ENCODE measurements at regions not wholly inside any gene's neighbourhood (a gene's known extent, or its start where the extent isn't known, plus 50 kb on each side); places are given as distances from the start of the nearest gene placed in this dataset.

- FAIRE-seq = no peak
Observed at GRCh38 chr13:82747291-82747690, 1135.0 kb downstream of the SLITRK1 start.

DNA sequence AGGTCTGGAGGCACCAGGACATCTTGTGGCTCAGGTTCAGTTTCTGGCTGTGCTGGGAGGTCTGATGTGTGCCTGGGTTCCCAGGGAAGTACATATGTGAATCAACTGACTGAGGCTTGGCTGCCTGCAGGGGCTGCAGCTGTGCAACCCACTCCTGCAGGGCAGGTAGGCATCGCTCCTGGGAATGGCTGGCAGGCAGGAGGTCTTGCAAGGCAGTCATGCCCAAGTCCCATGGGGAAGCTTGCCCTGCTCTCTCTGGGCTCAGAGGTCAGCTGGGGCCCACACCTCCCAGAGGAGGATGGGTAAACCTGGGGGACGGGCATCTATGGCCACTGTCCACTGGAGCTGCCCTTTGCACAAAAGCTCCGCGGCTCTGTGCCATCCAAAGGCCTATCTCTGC lies 1141.8 kb downstream of the SLITRK1 start:
- H3K4me3 ChIP-seq = no peak overlapping the region
- no peak overlapping the region for H3K27ac ChIP-seq
- H3K27me3 ChIP-seq = no peaks in the 10 kb centered on the region
- no peaks in the 10 kb centered on the region for H3K36me3 ChIP-seq
- WGBS, 2 donors = 79 to 84% methylated on average over 4 of the region's 4 CpGs
- intact Hi-C loops (cut with DNase I) = no loop called here
- DNase-seq = peak in 2 of 6 donors; percentile 30 to 47
- H3K9me3 ChIP-seq = no peaks in the 10 kb centered on the region
- TF ChIP-seq, protein P1, sequence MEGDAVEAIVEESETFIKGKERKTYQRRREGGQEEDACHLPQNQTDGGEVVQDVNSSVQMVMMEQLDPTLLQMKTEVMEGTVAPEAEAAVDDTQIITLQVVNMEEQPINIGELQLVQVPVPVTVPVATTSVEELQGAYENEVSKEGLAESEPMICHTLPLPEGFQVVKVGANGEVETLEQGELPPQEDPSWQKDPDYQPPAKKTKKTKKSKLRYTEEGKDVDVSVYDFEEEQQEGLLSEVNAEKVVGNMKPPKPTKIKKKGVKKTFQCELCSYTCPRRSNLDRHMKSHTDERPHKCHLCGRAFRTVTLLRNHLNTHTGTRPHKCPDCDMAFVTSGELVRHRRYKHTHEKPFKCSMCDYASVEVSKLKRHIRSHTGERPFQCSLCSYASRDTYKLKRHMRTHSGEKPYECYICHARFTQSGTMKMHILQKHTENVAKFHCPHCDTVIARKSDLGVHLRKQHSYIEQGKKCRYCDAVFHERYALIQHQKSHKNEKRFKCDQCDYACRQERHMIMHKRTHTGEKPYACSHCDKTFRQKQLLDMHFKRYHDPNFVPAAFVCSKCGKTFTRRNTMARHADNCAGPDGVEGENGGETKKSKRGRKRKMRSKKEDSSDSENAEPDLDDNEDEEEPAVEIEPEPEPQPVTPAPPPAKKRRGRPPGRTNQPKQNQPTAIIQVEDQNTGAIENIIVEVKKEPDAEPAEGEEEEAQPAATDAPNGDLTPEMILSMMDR (IDR thresholded peaks at IDR 0.05) = no peak
- no peaks in the 10 kb centered on the region for H3K4me1 ChIP-seq
- no peak for FAIRE-seq
- no peak for ATAC-seq

More at GRCh38 chr13:82747291-82747690, 1135.0 kb downstream of the SLITRK1 start:
- no peaks in the 10 kb centered on the region for H3K9me3 ChIP-seq
- intact Hi-C loops (cut with DNase I) = no loop called here
- DNase-seq (no peak), ATAC-seq (no peak)
- no peaks in the 10 kb centered on the region for H3K4me1 ChIP-seq
- H3K4me3 ChIP-seq = no peak overlapping the region
- TF ChIP-seq, protein P1 (IDR thresholded peaks at IDR 0.05) = no peak
- 17 to 24% methylated on average over 1 of the region's 1 CpG for WGBS, 2 donors
- H3K27me3 ChIP-seq = no peaks in the 10 kb centered on the region
- no peak overlapping the region for H3K27ac ChIP-seq
- no peaks in the 10 kb centered on the region for H3K36me3 ChIP-seq

DNA sequence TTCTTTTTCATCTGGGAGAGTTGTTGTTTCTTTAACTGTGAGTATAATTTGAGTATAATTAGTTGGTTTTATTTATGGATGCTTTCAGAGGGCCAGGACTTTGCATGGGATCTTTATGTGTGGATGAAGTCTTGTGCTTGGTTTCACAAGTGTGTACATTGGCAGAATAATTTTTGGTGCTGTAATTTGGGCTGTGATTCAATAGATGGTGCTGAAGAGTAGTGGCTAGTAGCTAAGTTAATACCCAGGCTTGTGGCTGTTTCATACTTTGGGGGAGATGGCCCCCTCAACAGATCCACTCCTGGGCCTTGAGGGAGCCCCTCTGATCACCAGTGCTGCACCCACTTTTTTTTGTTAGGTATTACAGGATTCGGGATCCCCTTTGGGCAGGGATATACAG lies 1142.4 kb downstream of the SLITRK1 start:
- ATAC-seq = no peak
- H3K4me1 ChIP-seq = no peaks in the 10 kb centered on the region
- DNase-seq = no peak
- FAIRE-seq = no peak
- TF ChIP-seq, protein P1 (IDR thresholded peaks at IDR 0.05) = no peak
- no peak overlapping the region for H3K4me3 ChIP-seq
- H3K27me3 ChIP-seq = no peaks in the 10 kb centered on the region
- no peak overlapping the region for H3K27ac ChIP-seq
- no peaks in the 10 kb centered on the region for H3K36me3 ChIP-seq
- 57 to 82% methylated on average over 1 of the region's 1 CpG for WGBS, 2 donors
- intact Hi-C loops (cut with DNase I) = no loop called here
- H3K9me3 ChIP-seq = no peaks in the 10 kb centered on the region

DNA sequence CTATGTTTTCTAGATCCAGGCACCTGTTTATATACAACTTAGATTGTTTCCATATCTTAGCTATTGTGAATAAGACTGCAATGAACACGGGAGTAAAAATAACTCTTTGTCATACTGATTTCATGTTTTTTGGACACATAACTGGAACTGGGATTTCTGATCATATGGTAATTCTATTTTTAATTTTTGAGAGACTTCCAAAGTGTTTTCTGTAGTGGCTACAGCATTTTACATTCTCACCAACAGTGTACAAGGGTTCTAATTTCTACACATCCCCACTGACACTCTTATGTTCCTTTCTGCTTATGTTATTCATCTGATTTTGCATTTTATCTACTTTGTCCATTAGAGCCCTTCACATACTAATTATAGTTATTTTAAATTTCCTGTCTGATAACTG lies 1152.9 kb downstream of the SLITRK1 start:
- Histone ChIP-seq H3K36me3 (no peaks in the 10 kb centered on the region), H3K4me1 (no peaks in the 10 kb centered on the region), H3K27me3 (no peaks in the 10 kb centered on the region), H3K27ac (no peak overlapping the region), H3K4me3 (no peak overlapping the region), H3K9me3 (no peaks in the 10 kb centered on the region)
- intact Hi-C loops (cut with DNase I) = no loop called here
- WGBS, 2 donors = 67 to 81% methylated on average over 1 of the region's 1 CpG
- ATAC-seq = no peak
- no peak for DNase-seq
- FAIRE-seq = no peak
- TF ChIP-seq, protein P1 (IDR thresholded peaks at IDR 0.05) = no peak

- H3K4me1 ChIP-seq = no peaks in the 10 kb centered on the region
- H3K4me3 ChIP-seq = no peak overlapping the region
- FAIRE-seq = no peak
- intact Hi-C loops (cut with DNase I) = no loop called here
- H3K27ac ChIP-seq = no peak overlapping the region
- DNase-seq = no peak
- H3K9me3 ChIP-seq = no peaks in the 10 kb centered on the region
- 54 to 57% methylated on average over 2 of the region's 2 CpGs for WGBS, 2 donors
- TF ChIP-seq, protein P1 (IDR thresholded peaks at IDR 0.05) = no peak
- peaks cover 0 to 4% (median 0%) of the 10 kb centered on the region in 4 donors for H3K27me3 ChIP-seq
- no peaks in the 10 kb centered on the region for H3K36me3 ChIP-seq
- ATAC-seq = no peak
Observed at GRCh38 chr13:82720986-82721385, 1161.3 kb downstream of the SLITRK1 start.

All from pancreas (tissue), 10 donors.